ENCODE measurements at regions not wholly inside any gene's neighbourhood (a gene's known extent, or its start where the extent isn't known, plus 50 kb on each side); places are given as distances from the start of the nearest gene placed in this dataset.

DNA sequence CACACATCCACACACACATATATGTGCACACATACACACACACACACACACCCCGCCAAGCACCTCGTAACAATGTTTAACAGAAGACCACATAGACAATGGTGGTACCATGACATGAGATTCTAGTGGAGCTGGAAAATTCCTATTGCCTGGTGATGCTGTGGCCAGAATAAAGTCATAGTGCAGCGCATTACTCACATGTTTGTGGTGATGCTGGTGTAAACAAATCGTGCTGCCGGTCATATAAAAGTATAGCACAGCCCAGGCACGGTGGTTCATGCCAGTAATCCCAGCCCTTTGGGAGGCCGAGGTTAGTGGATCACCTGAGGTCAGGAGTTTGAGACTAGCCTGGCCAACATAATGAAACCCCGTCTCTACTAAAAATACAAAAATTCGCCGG is 275.2 kb downstream of the TRIML1 start:
- H4K20me1 ChIP-seq (ENCODE audit: control insufficient read depth, insufficient read depth, low read depth, low read length): no peaks in the 10 kb centered on the region
- no peak overlapping the region for H3K4me2 ChIP-seq (ENCODE audit: low read length)
- no peak overlapping the region for H3K27ac ChIP-seq (ENCODE audit: low read depth, low read length)
- H3K4me1 ChIP-seq (ENCODE audit: control insufficient read depth, low read length): no peaks in the 10 kb centered on the region
- H3K79me2 ChIP-seq (ENCODE audit: control insufficient read depth, low read length): no peaks in the 10 kb centered on the region
- H3K27me3 ChIP-seq (ENCODE audit: control insufficient read depth, low read length): no peaks in the 10 kb centered on the region
- H3K9me3 ChIP-seq (ENCODE audit: control insufficient read depth, insufficient read depth, low read length): no peaks in the 10 kb centered on the region; the same call in 1 of the 2 replicates
- H3K9me2 ChIP-seq (replicated peaks; ENCODE audit: control insufficient read depth, low read length): no peaks in the 10 kb centered on the region
- no peak overlapping the region for H3K4me3 ChIP-seq (ENCODE audit: low read length)
- H3F3A ChIP-seq (ENCODE audit: control insufficient read depth, insufficient read depth): no peaks in the 10 kb centered on the region
- TF ChIP-seq, protein P1, sequence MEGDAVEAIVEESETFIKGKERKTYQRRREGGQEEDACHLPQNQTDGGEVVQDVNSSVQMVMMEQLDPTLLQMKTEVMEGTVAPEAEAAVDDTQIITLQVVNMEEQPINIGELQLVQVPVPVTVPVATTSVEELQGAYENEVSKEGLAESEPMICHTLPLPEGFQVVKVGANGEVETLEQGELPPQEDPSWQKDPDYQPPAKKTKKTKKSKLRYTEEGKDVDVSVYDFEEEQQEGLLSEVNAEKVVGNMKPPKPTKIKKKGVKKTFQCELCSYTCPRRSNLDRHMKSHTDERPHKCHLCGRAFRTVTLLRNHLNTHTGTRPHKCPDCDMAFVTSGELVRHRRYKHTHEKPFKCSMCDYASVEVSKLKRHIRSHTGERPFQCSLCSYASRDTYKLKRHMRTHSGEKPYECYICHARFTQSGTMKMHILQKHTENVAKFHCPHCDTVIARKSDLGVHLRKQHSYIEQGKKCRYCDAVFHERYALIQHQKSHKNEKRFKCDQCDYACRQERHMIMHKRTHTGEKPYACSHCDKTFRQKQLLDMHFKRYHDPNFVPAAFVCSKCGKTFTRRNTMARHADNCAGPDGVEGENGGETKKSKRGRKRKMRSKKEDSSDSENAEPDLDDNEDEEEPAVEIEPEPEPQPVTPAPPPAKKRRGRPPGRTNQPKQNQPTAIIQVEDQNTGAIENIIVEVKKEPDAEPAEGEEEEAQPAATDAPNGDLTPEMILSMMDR (IDR thresholded peaks at IDR 0.05; ENCODE audit: low read depth, low read length, poor library complexity, severe bottlenecking): no peak
- no peak for TF ChIP-seq EZH2phosphoT487 (IDR thresholded peaks at IDR 0.05; ENCODE audit: borderline replicate concordance, low read length)
- H3K36me3 ChIP-seq (ENCODE audit: control insufficient read depth, low read length): no peaks in the 10 kb centered on the region

GRCh38 chr4:188417181-188417580 is 277.9 kb downstream of the TRIML1 start:
- H3K4me1 ChIP-seq (ENCODE audit: control insufficient read depth, low read length): no peaks in the 10 kb centered on the region
- no peaks in the 10 kb centered on the region for H3K9me2 ChIP-seq (replicated peaks; ENCODE audit: control insufficient read depth, low read length)
- TF ChIP-seq, protein P1 (IDR thresholded peaks at IDR 0.05; ENCODE audit: low read depth, low read length, poor library complexity, severe bottlenecking): no peak
- TF ChIP-seq EZH2phosphoT487 (IDR thresholded peaks at IDR 0.05; ENCODE audit: borderline replicate concordance, low read length): no peak
- H3K4me3 ChIP-seq (ENCODE audit: low read length): no peak overlapping the region
- H3K79me2 ChIP-seq (ENCODE audit: control insufficient read depth, low read length): no peaks in the 10 kb centered on the region
- no peaks in the 10 kb centered on the region for H3F3A ChIP-seq (ENCODE audit: control insufficient read depth, insufficient read depth)
- H3K27ac ChIP-seq (ENCODE audit: low read depth, low read length): no peak overlapping the region
- H3K36me3 ChIP-seq (ENCODE audit: control insufficient read depth, low read length): no peaks in the 10 kb centered on the region
- H3K4me2 ChIP-seq (ENCODE audit: low read length): no peak overlapping the region
- H4K20me1 ChIP-seq (ENCODE audit: control insufficient read depth, insufficient read depth, low read depth, low read length): no peaks in the 10 kb centered on the region
- H3K9me3 ChIP-seq (ENCODE audit: control insufficient read depth, insufficient read depth, low read length): no peaks in the 10 kb centered on the region
- H3K27me3 ChIP-seq (ENCODE audit: control insufficient read depth, low read length): no peaks in the 10 kb centered on the region

DNA sequence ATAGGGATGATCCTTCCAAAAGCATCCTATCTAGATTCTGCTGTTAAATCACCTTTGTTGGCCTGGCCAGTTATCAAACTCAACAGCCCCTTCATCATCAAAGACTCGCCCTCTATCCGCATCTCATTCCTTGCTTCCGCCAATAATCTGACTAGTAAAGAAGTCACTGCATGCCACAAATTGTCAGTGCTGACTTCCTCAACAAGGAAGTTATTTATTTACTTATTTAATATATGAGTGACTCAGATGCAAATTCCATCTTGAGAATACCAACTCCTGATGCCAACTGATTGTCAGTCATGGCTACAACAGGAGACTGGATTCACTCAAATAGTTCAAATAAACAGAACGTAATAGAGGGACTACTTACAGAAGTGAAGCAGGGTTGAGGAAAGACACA is 283.8 kb downstream of the TRIML1 start:
- H3K36me3 ChIP-seq (ENCODE audit: control insufficient read depth, low read length): no peaks in the 10 kb centered on the region
- H3K79me2 ChIP-seq (ENCODE audit: control insufficient read depth, low read length): no peaks in the 10 kb centered on the region
- H3K9me2 ChIP-seq (replicated peaks; ENCODE audit: control insufficient read depth, low read length): no peaks in the 10 kb centered on the region
- no peak overlapping the region for H3K4me3 ChIP-seq (ENCODE audit: low read length)
- no peaks in the 10 kb centered on the region for H3K27me3 ChIP-seq (ENCODE audit: control insufficient read depth, low read length)
- H3F3A ChIP-seq (ENCODE audit: control insufficient read depth, insufficient read depth): no peaks in the 10 kb centered on the region
- H3K4me1 ChIP-seq (ENCODE audit: control insufficient read depth, low read length): no peaks in the 10 kb centered on the region
- H3K27ac ChIP-seq (ENCODE audit: low read depth, low read length): no peak overlapping the region
- H4K20me1 ChIP-seq (ENCODE audit: control insufficient read depth, insufficient read depth, low read depth, low read length): no peaks in the 10 kb centered on the region
- TF ChIP-seq, protein P1 (IDR thresholded peaks at IDR 0.05; ENCODE audit: low read depth, low read length, poor library complexity, severe bottlenecking): no peak
- TF ChIP-seq EZH2phosphoT487 (IDR thresholded peaks at IDR 0.05; ENCODE audit: borderline replicate concordance, low read length): no peak
- H3K9me3 ChIP-seq (ENCODE audit: control insufficient read depth, insufficient read depth, low read length): no peaks in the 10 kb centered on the region
- no peak overlapping the region for H3K4me2 ChIP-seq (ENCODE audit: low read length)

- H3K79me2 ChIP-seq (ENCODE audit: control insufficient read depth, low read length): no peaks in the 10 kb centered on the region
- no peaks in the 10 kb centered on the region for H3K9me2 ChIP-seq (replicated peaks; ENCODE audit: control insufficient read depth, low read length)
- TF ChIP-seq, protein P1 (IDR thresholded peaks at IDR 0.05; ENCODE audit: low read depth, low read length, poor library complexity, severe bottlenecking): no peak
- TF ChIP-seq EZH2phosphoT487 (IDR thresholded peaks at IDR 0.05; ENCODE audit: borderline replicate concordance, low read length): no peak
- H3K27me3 ChIP-seq (ENCODE audit: control insufficient read depth, low read length): no peaks in the 10 kb centered on the region
- no peaks in the 10 kb centered on the region for H4K20me1 ChIP-seq (ENCODE audit: control insufficient read depth, insufficient read depth, low read depth, low read length)
- H3K9me3 ChIP-seq (ENCODE audit: control insufficient read depth, insufficient read depth, low read length): no peaks in the 10 kb centered on the region; the same call in none of the 2 replicates
- H3K36me3 ChIP-seq (ENCODE audit: control insufficient read depth, low read length): no peaks in the 10 kb centered on the region
- H3K4me3 ChIP-seq (ENCODE audit: low read length): no peak overlapping the region
- H3K27ac ChIP-seq (ENCODE audit: low read depth, low read length): no peak overlapping the region
- H3K4me2 ChIP-seq (ENCODE audit: low read length): no peak overlapping the region
- H3F3A ChIP-seq (ENCODE audit: control insufficient read depth, insufficient read depth): no peaks in the 10 kb centered on the region
- H3K4me1 ChIP-seq (ENCODE audit: control insufficient read depth, low read length): no peaks in the 10 kb centered on the region
These were observed 289.7 kb downstream of the TRIML1 start for GRCh38 chr4:188428935-188429334.

All from DOHH2 (cell line).